ENCODE measurements at regions not wholly inside any gene's neighbourhood (a gene's known extent, or its start where the extent isn't known, plus 50 kb on each side); places are given as distances from the start of the nearest gene placed in this dataset.
"Not testable (repeated sequence)": the region's sequence is repeated elsewhere in the genome, so short reads cannot be mapped to it uniquely, and the experiment has no call there.

DNA sequence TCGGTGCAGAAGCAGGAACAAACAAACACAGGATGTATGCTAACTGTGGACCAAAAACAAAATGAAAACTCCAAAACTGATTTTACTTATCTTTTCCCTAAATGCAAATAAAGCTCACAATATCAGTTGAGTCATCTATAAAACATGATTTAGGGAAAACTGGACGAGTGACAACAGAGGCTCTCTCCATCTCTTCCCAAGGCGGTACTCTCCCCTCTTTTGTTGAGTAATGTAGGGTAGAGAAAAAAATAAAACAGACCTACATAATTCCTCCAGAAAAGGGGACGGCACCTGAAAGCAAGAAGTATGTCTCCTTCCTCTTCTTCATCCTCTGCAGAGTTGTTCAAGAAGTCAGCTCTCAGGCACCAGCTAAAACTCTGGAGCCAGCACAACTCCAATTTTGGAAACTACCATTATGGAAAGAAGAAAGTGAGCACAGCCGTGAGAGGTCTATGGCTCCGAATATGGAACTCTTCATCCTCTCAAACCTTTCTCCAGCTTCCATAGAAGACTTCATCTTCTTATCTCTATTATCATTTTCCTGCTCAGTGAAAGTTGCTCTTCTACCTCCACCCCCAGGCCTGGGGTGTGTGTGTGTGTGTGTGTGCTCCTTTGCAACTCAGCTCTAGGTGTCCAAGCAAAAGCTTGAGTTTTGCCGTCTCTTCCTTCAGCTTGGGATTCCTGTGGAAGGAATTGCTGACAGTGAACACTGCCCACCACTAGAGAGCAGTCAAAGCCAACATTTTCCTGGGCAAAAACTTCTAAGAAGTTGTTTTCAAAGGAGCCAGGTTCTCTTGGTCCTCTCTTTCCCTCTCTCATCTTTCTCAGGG, 155.4 kb downstream of the DIO2 start:
- peak; percentile 24 for DNase-seq

DNA sequence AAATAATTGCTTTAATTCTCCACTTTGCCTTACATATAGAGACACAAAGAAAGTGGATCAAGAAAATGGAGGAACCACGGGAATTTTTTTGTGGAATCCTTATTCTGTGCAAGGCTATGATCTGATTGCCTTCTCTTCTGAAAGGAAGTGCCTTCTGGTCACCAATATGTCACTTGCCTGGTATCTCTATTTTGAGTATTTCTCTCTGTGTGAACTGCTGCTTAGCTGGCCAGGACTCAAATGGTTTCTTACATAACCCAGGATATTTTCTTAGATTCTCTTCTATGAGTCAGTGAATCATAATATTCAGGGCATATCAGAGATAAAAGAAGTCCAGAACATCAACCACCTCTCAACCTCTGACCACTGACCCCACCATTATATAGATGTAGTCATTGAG, 156.1 kb downstream of the DIO2 start:
- DNase-seq: no peak

DNA sequence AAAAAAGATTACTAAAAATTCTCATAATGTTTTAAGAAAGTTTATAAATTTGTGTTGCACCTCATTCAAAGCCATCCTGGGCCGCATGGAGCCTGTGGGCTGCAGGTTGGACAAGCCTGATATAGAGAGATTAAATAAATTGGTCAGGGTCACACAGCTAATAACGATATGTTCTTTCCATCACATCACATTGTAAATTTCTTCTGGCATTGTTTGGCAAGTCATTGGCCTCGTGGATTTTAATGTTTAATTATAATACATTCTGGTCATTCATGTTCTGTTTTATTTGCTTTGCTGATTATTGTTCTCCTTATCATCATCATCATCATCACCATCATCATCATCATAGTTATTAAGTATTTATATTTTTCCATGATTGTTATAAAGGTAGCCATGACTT, 157.3 kb downstream of the DIO2 start:
- no peak for DNase-seq

DNA sequence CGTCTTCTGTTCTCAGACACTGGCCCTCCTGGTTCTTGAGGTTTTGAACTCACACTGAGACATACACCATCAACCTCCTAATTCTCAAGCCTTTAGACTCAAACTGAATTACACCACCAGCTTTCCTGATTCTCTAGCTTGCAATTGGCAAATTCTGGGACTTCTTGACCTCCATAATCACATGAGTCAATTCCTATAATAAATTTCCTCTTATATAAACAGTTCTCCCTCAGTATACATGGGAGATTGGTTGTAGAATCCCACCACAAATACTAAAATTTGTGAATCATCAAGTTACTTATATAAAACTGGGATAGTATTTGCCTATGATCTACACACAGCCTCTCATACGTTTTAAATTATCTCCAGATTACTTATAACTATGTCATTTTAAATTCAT, 162.2 kb downstream of the DIO2 start:
- DNase-seq: no peak

DNA sequence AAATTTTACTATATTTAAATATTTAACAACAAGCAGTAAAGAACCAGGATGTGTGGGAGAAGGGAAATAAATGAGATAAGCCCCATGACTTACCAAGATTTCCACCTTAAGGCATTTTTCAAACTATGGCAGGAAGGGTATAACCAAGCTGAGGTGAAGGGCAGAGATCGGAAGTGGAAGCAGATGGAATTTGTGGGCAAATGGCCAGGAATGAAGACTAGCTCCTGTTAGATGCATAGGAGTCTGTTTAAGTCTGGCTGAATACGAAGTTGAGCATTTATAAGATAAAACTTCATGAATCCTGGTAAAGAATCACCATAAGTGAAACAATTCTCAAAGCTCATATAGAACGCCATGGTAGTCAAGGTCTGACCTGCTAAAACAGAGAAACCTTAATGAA, 163.5 kb downstream of the DIO2 start:
- no peak for DNase-seq

DNA sequence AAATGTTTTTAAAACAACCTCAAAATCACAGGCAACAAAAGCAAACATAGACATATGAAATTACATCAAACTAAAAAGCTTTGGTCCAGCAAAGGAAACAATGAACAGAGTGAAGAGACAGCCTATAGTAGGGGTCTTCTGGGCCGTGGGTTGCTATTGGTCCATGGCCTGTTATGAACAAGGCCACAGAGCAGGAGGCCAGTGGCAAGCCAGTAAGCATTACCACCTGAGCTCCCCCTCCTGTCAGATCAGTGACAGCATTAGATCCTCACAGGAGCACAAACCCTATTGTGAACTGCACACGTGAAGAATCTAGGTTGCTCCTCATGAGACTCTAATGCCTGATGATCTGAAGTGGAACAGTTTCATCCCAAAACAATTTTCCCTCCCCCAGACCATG, 174.0 kb downstream of the DIO2 start:
- no peak for DNase-seq

DNA sequence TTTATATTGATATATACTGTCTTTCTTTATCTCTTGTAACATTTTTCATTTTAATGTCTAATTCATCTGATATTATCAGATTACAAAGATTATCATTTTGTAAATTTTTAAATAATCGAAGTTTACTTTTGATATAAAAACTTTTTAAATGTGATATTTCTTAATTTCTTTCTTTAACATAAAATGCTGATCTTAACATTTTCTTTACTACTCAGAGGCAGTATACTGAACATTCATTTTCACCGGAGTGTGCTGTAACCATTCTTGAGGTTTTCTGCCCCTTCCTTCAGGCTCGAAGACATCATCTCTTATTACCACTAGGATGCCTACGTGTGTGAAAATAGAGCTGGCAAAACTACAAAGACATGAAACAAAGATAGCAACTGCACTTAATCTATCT, 186.9 kb downstream of the DIO2 start:
- DNase-seq: no peak

DNA sequence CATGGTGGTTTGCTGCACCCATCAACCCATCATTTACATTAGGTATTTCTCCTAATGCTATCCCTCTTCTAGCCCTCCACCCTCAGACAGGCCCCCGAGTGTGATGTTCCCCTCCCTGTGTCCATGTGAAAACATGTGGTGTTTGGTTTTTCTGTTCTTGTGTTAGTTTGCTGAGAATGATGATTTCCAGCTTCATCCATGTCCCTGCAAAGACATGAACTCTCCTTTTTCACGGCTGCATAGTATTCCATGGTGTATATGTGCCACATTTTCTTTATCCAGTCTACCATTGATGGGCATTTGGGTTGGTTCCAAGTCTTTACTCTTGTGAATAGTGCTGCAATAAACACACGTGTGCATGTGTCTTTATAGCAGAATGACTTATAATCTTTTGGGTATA, 192.8 kb downstream of the DIO2 start:
- DNase-seq: not testable (repeated sequence)

DNA sequence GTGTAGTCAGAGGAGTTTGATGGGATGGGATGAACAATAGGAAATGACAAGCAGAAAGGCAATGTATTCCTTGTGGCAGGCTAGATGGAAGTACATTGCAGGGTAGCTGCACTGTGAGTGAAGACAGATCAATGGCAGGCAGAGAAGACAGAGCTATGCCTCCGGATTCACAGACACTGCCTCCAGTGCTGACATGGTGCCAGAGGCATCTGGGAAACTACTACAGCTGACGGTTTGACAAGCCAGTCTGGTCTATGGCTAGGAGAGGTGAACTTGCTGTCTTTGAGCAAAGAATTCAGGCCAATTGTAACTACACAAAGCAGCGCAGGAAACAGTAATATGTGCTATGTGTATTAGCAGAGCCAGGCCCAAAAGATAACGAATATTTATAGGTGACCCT, 193.5 kb downstream of the DIO2 start:
- DNase-seq: no peak

DNA sequence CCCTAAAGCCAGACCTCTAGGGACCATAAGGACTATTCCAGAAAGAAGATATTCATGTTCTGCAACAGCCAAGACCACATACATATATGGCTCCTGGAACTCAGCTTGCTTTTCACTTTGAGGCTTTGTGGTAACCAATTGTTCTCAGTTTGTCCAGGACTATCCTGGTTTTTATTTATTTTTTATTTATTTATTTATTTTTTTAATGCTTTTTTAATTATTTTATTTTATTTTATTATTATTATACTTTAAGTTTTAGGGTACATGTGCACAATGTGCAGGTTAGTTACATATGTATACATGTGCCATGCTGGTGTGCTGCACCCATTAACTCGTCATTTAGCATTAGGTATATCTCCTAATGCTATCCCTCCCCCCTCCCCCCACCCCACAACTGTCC, 201.1 kb downstream of the DIO2 start:
- not testable (repeated sequence) for DNase-seq

DNA sequence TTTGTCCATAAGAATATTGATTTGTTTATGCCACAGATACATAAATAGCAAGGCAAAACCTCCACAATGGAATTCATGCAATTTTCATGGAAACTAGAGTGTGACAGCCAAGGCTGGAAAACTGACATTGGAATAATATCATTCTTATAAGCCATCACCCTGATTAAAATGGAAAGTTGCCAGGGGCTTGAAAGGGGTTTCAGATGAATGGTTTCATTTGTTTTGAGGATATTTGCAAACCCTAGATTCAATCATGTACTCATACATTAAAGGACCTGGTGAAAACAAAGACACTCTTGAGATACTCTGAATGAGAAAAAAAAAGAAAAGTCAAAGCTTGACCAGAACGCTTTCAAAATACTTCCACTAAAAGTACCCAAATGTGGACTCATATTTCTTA, 205.7 kb downstream of the DIO2 start:
- no peak for DNase-seq

DNA sequence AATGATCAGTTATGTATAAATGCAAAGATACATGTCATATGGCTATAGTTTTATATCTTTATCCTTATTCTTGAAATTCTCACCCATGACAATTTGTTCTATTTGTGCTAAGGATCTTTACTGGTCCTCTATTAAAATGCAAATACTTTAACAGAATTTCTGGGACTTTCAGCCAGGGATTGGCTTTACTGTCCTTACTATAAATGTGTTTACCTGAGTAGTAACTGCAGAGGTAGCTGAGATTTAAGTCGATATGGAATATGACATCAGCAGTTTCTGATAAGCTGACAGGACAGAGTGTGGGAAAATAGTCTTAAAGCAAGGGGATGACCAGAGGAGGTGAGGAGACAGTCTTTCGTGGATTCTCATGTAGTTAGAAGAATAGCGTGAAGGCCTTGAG, 206.4 kb downstream of the DIO2 start:
- no peak for DNase-seq

DNA sequence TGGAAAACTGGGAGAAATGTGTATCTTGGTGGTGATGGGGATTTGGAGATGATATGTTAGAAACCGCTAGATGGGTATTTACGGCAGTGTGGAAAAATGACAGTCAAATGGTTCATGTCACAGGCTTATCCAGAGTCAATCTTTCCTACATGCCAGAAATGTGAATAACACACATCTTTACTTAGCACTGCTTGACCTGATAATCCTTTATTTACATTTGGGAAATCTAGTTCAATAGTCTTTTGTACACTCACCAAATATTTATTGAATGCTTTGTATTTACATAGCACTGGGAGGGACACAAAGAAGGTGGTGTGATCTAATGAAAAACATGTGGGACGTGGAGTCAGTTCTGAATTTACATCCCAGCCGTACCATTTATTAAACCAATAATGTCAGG, 208.2 kb downstream of the DIO2 start:
- no peak for DNase-seq

DNA sequence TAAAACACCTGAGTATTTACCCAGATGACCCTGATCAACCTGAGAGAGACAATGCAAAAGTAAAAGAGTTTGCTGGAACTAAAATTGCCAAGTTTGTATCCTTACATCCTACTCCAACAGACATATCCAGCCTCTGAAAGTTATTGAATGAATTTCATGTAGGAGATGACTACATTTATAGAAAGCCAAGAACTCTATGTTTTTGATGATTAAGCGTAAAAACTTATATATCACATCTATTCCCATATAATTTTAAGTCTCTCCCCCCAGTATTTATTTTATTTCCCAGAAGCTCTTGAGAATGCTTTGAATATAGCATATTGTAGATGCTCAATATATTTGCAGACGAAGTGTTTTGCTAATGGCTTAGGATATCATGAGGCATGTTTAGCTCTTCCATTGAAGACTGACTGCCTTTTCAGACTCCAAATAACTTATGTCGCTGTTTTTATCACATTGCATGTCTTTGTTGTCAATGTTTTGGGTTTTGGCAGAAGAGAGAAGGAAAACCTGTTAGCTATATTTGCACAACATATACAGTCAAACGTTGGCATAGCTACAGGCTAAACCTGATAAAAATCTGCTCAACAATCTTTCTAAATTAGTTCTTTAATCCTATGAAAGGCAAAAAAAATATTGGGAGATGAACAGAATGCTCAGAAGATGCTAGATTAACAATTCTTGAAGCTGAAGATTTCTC, 213.6 kb downstream of the DIO2 start:
- no peak for DNase-seq

DNA sequence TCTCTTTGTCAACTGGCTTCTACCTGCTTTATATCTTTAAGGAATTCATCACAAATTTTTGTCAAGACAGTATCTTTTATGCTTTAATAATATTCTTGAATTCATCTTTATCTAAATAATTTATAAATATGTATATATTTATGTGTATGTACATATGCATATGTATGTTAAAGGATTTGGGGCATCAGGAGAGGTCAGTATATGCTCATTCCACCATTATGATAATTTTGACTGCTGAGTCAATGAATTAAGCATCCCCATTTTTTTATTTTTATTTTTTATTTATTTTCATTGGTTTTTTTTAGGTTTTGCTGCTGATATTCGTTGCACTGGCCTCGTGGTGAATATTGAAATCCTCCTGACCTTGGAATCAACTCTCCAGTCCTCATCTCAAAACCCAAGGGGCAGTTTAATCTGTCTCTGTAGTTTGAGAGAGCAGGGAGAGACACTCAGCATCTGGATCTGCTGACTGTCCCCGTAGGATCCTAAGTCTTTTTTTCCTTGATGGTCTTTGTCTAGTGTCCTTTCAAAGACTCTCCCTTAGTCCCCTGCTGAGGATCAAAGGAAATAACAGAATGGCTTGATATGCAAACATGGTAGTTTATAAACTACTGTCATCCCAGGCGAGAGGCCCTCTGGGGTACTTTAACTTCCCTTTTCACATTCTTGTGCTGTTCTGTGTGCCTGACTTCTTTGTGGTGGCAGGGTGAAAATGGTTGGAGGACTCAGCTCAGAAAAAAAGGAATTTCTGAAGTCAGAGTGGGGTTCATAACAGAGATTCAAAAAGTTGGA, 218.7 kb downstream of the DIO2 start:
- no peak for DNase-seq

DNA sequence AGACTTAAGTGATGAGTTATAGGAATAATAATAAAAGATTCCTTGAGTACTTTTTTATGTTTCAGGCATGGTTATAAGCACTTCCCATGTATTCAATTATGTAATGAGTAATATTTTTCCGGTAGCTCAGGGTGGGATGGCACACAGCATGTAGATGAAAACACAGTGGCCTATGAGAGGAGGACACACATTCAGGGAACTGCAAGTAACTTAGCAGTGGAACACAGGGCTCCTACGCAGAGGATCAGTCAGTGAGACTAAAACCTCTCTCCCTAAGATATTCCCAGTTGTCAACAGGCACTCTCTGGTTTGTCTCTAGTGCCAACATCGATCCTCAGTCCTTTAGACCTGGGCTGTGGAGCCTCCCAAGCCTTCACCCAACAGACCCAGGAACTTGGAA, 219.4 kb downstream of the DIO2 start:
- no peak for DNase-seq

DNA sequence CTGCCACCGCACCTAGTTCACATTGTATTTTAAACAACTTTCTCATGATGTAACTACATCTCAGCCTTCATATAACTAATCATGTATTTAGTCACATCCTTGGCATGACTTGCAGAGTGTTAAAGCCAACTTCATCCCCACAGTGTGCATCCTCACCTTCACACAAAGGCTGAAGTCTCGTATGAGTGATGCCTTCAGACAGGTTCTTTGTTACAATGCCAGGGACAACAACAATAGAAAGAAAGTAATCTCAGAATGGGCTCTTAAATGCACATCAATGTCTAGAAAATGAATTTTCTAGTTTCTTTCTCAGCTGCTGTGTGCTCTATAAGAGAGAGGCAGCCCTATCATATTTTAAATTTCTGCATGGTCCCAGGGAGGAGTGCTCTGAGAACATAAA, 221.3 kb downstream of the DIO2 start:
- DNase-seq: no peak

DNA sequence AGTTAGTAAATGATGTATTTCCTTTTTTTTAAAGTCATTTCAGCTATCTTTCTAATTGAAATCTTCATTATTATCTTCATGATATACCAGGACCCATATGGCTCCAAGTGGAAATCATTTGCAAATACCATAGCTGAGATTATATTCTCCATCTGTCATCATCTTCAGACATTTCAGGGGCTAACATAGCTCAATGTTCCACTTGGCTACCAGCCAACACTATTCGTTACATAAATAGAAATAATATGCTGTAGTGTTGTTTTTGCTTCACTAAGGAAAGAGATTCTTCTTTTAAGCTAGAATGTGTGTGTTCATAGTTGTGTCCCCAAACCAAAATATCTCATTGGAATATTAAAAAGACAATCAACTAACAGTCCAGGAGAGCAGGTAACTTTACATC, 225.1 kb downstream of the DIO2 start:
- DNase-seq: no peak

DNA sequence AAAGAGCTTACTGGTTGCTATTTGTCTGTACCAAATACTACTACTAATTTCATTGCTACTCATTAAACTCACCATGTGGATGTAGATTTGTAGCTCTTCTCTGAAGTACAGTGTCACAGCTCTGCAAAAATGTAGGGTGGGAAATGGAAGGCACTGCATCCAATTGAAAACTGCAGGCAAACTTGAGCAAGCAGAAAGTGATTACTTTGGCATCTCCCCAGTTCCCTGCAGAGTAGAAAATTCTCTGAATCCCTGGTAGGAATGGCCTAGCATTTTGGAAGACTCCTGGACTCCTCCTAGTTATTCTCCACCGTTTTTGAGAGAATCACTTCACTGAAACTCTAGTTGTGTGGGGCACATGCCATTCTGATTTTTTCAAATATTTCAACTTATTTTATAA, 239.1 kb downstream of the DIO2 start:
- no peak for DNase-seq

DNA sequence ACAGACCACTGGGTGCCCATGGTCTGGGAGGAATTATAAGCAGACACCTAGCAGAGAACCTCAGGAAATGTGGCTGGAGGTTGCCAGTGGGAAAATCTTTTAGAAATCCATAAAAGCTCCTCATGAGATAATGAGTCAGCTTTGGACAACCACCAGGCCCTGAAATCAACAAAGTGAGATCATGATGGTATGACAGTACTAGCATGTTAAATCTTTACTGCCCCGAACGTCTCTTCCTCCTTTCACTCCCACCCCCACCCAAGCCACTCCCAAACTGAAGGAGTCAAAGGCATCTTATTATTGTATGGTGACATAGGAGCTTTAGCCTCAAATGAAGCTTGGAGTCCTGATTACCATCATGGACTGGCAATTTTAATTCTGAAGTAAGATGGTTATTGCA, 240.0 kb downstream of the DIO2 start:
- DNase-seq: no peak

DNA sequence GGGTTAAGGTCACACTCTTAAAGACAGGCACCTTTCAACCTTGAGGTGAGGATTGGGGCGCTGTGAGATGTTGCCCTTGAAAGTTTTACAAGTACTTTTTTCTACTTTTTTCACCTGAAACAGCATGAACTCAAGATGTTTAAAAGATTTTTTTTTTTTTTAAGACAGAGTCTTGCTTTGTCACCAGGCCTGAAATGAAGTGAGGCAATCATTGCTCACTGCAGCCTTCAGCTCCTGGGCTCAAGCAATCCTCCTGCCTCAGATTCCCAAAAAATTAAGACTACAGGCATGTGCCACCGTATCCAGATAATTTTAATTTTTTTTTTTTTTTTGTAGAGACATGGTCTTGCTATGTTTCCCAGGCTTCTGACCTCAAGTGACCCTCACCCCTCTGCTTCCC, 243.9 kb downstream of the DIO2 start:
- DNase-seq: no peak

DNA sequence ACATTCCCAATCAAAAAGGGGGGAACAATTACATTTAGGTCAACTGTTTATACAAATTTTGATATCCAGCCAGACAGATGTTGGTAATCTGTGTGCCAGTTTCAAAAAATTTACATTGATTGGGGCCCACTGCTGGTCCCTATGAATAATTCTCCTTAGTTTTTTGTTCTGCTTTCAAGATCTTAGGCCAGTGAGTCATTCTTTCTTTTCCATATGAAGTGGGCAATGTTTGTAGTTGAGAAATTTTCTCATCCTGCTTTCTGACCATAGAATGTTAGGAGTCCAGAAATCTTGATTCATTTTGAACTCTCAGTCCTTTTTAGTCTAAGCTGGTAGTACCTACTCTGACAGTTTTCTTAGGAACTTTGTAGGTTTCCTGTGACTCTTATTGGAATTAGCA, 244.3 kb downstream of the DIO2 start:
- DNase-seq: no peak

DNA sequence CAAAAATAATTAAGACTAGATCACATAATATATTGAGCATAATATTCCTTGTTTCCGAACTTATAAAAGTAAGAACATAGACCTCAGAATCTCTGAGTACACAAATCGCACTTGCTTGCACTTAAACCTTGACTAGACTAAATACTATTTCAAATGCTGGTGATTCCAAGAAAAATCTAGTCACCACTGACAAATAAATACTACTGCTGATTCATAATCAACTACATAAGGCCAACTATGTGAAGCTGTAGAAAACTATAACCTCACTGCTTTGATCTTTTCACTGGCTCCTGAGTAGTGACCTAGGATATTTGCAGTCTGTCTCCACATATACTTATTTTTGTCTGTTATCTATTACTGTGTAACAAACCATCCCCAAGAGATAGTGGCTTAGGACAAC, 245.4 kb downstream of the DIO2 start:
- no peak for DNase-seq

DNA sequence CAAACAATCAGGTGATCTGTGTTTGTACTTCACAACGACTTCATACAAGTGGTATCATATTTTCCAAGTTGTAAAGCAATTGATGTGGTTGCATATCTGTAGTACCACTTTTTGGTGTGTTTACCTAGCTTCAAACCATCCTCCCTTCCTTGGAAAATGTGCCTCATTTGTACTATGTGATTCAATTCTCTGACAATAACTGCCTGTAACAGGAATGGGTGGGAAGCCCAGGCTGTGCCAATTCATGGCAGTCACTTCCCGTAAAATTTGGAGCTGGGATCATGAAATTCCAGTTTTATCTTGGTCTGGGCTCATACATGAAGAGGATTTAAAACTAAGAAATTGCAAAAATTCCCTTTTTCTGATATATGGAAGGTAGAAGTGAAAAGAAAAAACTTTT, 250.1 kb downstream of the DIO2 start:
- DNase-seq: no peak

Data from NCI-H510A (cell line).